Endothelial cell (in vitro differentiated cells): ENCODE measurements at regions not wholly inside any gene's neighbourhood (a gene's known extent, or its start where the extent isn't known, plus 50 kb on each side); places are given as distances from the start of the nearest gene placed in this dataset.

Source experiments
- DNase-seq: peaks from one replicate; pipeline ENCODE4 v3.0.0; 2021; ENCODE audit warnings: low spot score
- H3K27ac Mint-ChIP-seq: one replicate; pipeline ENCODE4 v1.8.0; 2021; ENCODE audit warnings: mixed read lengths, inconsistent platforms; ENCODE audit not compliant: unreplicated experiment
- H3K27me3 Mint-ChIP-seq: one replicate; pipeline ENCODE4 v1.8.0; 2021; ENCODE audit warnings: mild to moderate bottlenecking, moderate library complexity, mixed read lengths, inconsistent platforms; ENCODE audit not compliant: unreplicated experiment
- H3K36me3 Mint-ChIP-seq: one replicate; pipeline ENCODE4 v1.8.0; 2021; ENCODE audit warnings: mild to moderate bottlenecking, low read depth, mixed read lengths, inconsistent platforms; ENCODE audit not compliant: unreplicated experiment
- H3K4me1 Mint-ChIP-seq: one replicate; pipeline ENCODE4 v1.8.0; 2021; ENCODE audit warnings: mild to moderate bottlenecking, mixed read lengths, inconsistent platforms; ENCODE audit not compliant: unreplicated experiment
- H3K4me3 Mint-ChIP-seq: one replicate; pipeline ENCODE4 v1.8.0; 2021; ENCODE audit warnings: mild to moderate bottlenecking, mixed read lengths, inconsistent platforms; ENCODE audit not compliant: unreplicated experiment
- H3K9me3 Mint-ChIP-seq: one replicate; pipeline ENCODE4 v1.8.0; 2021; ENCODE audit warnings: mixed read lengths, inconsistent platforms; ENCODE audit not compliant: unreplicated experiment
- CTCF ChIP-seq: fragments of 200-600 bp; sonication (generic); IDR thresholded peaks from one replicate; pipeline ENCODE4 v1.5.0; 2021; ENCODE audit warnings: antibody characterized with exemption; ENCODE audit not compliant: unreplicated experiment

- DNase-seq, result no peak
- Mint-ChIP-seq H3K4me1 (no peaks in the 10 kb centered on the region), H3K9me3 (no peaks in the 10 kb centered on the region), H3K36me3 (no peaks in the 10 kb centered on the region), H3K4me3 (no peak overlapping the region), H3K27ac (no peak overlapping the region), H3K27me3 (no peaks in the 10 kb centered on the region)
- no peak for TF ChIP-seq CTCF
These were observed 565.4 kb downstream of the GRXCR1 start for GRCh38 chr4:43457866-43458265.

- H3K27ac Mint-ChIP-seq, result no peak overlapping the region
- H3K27me3 Mint-ChIP-seq, result no peaks in the 10 kb centered on the region
- no peaks in the 10 kb centered on the region for H3K36me3 Mint-ChIP-seq
- TF ChIP-seq CTCF, result no peak
- H3K4me1 Mint-ChIP-seq, result no peaks in the 10 kb centered on the region
- no peaks in the 10 kb centered on the region for H3K9me3 Mint-ChIP-seq
- H3K4me3 Mint-ChIP-seq, result no peak overlapping the region
- no peak for DNase-seq
These were observed 565.8 kb downstream of the GRXCR1 start for GRCh38 chr4:43458293-43458692.

- Mint-ChIP-seq H3K27ac (no peak overlapping the region), H3K4me3 (no peak overlapping the region), H3K9me3 (peaks cover 9% of the 10 kb centered on the region)
These were observed 579.4 kb downstream of the GRXCR1 start for GRCh38 chr4:43471950-43472349.

GRCh38 chr4:43481526-43481925, 589.0 kb downstream of the GRXCR1 start:
- no peaks in the 10 kb centered on the region for H3K27me3 Mint-ChIP-seq
- H3K4me1 Mint-ChIP-seq, result no peaks in the 10 kb centered on the region
- DNase-seq, result no peak
- no peak for TF ChIP-seq CTCF
- H3K9me3 Mint-ChIP-seq, result no peaks in the 10 kb centered on the region
- H3K4me3 Mint-ChIP-seq, result no peak overlapping the region
- H3K27ac Mint-ChIP-seq, result no peak overlapping the region
- H3K36me3 Mint-ChIP-seq, result peaks cover 4% of the 10 kb centered on the region

More at GRCh38 chr4:43471950-43472349, 579.4 kb downstream of the GRXCR1 start:
- no peak for TF ChIP-seq CTCF
- Mint-ChIP-seq H3K27me3 (no peaks in the 10 kb centered on the region), H3K4me1 (no peaks in the 10 kb centered on the region), H3K36me3 (peaks cover 4% of the 10 kb centered on the region)
- no peak for DNase-seq

GRCh38 chr4:43485196-43485595, 592.7 kb downstream of the GRXCR1 start:
- no peak overlapping the region for H3K4me3 Mint-ChIP-seq

More at GRCh38 chr4:43485196-43485595, 592.7 kb downstream of the GRXCR1 start:
- no peaks in the 10 kb centered on the region for H3K27me3 Mint-ChIP-seq
- no peaks in the 10 kb centered on the region for H3K36me3 Mint-ChIP-seq
- H3K9me3 Mint-ChIP-seq, result no peaks in the 10 kb centered on the region
- no peaks in the 10 kb centered on the region for H3K4me1 Mint-ChIP-seq
- TF ChIP-seq CTCF, result no peak
- no peak for DNase-seq
- no peak overlapping the region for H3K27ac Mint-ChIP-seq
